22Rv1 (cell line): ENCODE measurements at regions not wholly inside any gene's neighbourhood (a gene's known extent, or its start where the extent isn't known, plus 50 kb on each side); places are given as distances from the start of the nearest gene placed in this dataset.

Source experiments
- ZFX ChIP-seq: fragments of 450-650 bp; IDR thresholded peaks from 2 replicates; pipeline ENCODE4 v1.6.1; 2017; ENCODE audit warnings: antibody characterized with exemption, borderline replicate concordance
- TF ChIP-seq, protein P1 (sequence below): fragments of 450-650 bp; IDR thresholded peaks from 2 replicates; pipeline ENCODE4 v1.5.1; 2017; ENCODE audit warnings: mild to moderate bottlenecking

DNA sequence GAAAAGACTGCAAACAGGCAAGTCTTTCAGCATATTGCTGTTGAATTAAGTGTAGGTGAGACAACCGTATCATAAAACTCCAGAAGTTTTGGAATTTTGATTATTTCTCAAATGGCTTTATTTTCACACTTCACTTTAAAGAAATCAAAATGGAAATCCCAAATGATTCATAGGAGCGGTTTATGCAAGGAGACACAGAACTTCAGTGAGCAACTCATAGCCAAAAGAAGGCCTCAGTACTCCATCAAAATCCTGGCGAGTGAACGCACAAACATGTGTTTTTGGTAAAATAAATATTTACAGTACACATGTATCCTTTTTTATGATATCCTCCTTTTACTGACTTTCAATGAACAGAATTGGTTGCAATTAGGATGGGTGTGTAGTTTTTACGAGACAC lies 140.4 kb upstream of the APCDD1 start:
- TF ChIP-seq, protein P1, sequence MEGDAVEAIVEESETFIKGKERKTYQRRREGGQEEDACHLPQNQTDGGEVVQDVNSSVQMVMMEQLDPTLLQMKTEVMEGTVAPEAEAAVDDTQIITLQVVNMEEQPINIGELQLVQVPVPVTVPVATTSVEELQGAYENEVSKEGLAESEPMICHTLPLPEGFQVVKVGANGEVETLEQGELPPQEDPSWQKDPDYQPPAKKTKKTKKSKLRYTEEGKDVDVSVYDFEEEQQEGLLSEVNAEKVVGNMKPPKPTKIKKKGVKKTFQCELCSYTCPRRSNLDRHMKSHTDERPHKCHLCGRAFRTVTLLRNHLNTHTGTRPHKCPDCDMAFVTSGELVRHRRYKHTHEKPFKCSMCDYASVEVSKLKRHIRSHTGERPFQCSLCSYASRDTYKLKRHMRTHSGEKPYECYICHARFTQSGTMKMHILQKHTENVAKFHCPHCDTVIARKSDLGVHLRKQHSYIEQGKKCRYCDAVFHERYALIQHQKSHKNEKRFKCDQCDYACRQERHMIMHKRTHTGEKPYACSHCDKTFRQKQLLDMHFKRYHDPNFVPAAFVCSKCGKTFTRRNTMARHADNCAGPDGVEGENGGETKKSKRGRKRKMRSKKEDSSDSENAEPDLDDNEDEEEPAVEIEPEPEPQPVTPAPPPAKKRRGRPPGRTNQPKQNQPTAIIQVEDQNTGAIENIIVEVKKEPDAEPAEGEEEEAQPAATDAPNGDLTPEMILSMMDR: no peak
- no peak for TF ChIP-seq ZFX
